ENCODE measurements at regions not wholly inside any gene's neighbourhood (a gene's known extent, or its start where the extent isn't known, plus 50 kb on each side); places are given as distances from the start of the nearest gene placed in this dataset.

DNA sequence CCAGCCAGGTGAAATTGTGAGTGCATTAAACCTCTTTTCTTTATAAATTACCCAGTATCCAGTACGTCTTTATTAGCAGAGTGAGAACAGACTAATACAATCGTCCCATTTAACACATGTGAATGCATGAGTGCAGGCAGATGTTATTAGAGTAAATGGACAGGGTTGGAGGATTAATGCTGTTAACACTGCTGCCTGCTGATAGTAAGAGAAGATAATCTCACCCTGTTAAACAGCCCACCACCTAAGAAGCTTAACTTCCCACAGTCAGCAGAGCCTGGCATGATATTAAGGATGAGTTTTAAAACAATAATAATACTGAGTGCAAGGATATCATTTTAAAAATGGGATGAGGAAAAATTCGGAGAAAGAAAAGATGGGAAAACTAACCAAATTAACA, 181.4 kb upstream of the LHX8 start:
- TF ChIP-seq, protein P1, sequence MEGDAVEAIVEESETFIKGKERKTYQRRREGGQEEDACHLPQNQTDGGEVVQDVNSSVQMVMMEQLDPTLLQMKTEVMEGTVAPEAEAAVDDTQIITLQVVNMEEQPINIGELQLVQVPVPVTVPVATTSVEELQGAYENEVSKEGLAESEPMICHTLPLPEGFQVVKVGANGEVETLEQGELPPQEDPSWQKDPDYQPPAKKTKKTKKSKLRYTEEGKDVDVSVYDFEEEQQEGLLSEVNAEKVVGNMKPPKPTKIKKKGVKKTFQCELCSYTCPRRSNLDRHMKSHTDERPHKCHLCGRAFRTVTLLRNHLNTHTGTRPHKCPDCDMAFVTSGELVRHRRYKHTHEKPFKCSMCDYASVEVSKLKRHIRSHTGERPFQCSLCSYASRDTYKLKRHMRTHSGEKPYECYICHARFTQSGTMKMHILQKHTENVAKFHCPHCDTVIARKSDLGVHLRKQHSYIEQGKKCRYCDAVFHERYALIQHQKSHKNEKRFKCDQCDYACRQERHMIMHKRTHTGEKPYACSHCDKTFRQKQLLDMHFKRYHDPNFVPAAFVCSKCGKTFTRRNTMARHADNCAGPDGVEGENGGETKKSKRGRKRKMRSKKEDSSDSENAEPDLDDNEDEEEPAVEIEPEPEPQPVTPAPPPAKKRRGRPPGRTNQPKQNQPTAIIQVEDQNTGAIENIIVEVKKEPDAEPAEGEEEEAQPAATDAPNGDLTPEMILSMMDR (IDR thresholded peaks at IDR 0.05), result no peak
- no peaks in the 10 kb centered on the region for H3K27me3 Mint-ChIP-seq
- H3K4me3 ChIP-seq (ENCODE audit: low read length), result no peak overlapping the region
- H3K36me3 Mint-ChIP-seq (ENCODE audit: low read depth), result no peaks in the 10 kb centered on the region
- no peak overlapping the region for H3K27ac Mint-ChIP-seq
- intact Hi-C loops (cut with DNase I, micrococcal nuclease), result no loop called here
- H3K9me3 ChIP-seq (ENCODE audit: control insufficient read depth in 1 of 2, insufficient read depth in 1 of 2, low read length in 2 of 2), result peaks cover 0 to 7% of the 10 kb centered on the region in 2 experiments
- peaks cover 12% of the 10 kb centered on the region for H3K9me3 Mint-ChIP-seq
- no peaks in the 10 kb centered on the region for H3K27me3 ChIP-seq (ENCODE audit: control insufficient read depth in 1 of 2, insufficient read depth in 2 of 2, low read length in 2 of 2)
- no peaks in the 10 kb centered on the region for H3K4me1 Mint-ChIP-seq (ENCODE audit: low read depth)
- CTCF ChIA-PET, result interaction anchor here (1.2 kb wide), 1 partner anchor 17 kb away, joined by 3 read pairs; no protein-coding TSS in a partner anchor
- no peaks in the 10 kb centered on the region for H3K4me1 ChIP-seq (ENCODE audit: insufficient read depth, low read length)
- DNase-seq, result no peak
- POLR2A ChIA-PET, result no interaction called here
- H3K27ac ChIP-seq (ENCODE audit: low read depth in 1 of 2, low read length in 2 of 2), result no peak overlapping the region
- ATAC-seq (ENCODE audit: poor library complexity), result no peak
- no peaks in the 10 kb centered on the region for H3K36me3 ChIP-seq (ENCODE audit: insufficient read depth, low read length)
- no peak overlapping the region for H3K4me3 Mint-ChIP-seq

- peaks cover 7% of the 10 kb centered on the region for H3K9me3 Mint-ChIP-seq
- no peaks in the 10 kb centered on the region for H3K27me3 Mint-ChIP-seq
- no peaks in the 10 kb centered on the region for H3K36me3 Mint-ChIP-seq (ENCODE audit: low read depth)
- H3K4me3 Mint-ChIP-seq, result no peak overlapping the region
- no peak overlapping the region for H3K4me3 ChIP-seq (ENCODE audit: low read length)
- ATAC-seq (ENCODE audit: poor library complexity) (no peak), DNase-seq (no peak)
- no peaks in the 10 kb centered on the region for H3K27me3 ChIP-seq (ENCODE audit: control insufficient read depth in 1 of 2, insufficient read depth in 2 of 2, low read length in 2 of 2)
- ChIA-PET POLR2A (no interaction called here), CTCF (interaction anchor here (1.2 kb wide), 1 partner anchor 16 kb away, joined by 3 read pairs; no protein-coding TSS in a partner anchor)
- H3K27ac ChIP-seq (ENCODE audit: low read depth in 1 of 2, low read length in 2 of 2), result no peak overlapping the region
- no peaks in the 10 kb centered on the region for H3K4me1 ChIP-seq (ENCODE audit: insufficient read depth, low read length)
- no peaks in the 10 kb centered on the region for H3K36me3 ChIP-seq (ENCODE audit: insufficient read depth, low read length)
- H3K9me3 ChIP-seq (ENCODE audit: control insufficient read depth in 1 of 2, insufficient read depth in 1 of 2, low read length in 2 of 2), result peaks cover 0 to 7% of the 10 kb centered on the region in 2 experiments
- no peak overlapping the region for H3K27ac Mint-ChIP-seq
- TF ChIP-seq, protein P1 (IDR thresholded peaks at IDR 0.05), result no peak
- no peaks in the 10 kb centered on the region for H3K4me1 Mint-ChIP-seq (ENCODE audit: low read depth)
- intact Hi-C loops (cut with DNase I, micrococcal nuclease), result no loop called here
Measured at GRCh38 chr1:74953622-74954021, 180.6 kb upstream of the LHX8 start.

DNA sequence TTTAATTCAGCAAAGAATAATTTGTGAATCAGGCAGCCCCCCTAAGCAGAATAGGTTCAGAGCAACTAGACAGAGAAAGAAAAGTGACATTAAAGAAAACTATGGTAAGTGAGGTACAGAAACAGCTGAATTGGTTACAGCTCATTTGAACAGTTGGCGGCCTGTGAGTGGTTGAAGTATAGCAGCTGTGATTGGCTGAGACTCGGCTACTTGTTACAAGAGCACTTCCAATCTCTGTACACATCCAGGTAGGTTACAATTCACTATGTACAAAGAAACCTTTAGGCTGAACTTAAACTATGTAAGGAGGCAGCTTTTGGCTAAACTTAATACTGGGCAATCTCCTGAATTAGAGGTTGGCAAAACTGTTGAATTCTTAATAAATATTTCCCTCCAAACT, 171.1 kb upstream of the LHX8 start:
- no peaks in the 10 kb centered on the region for H3K9me3 Mint-ChIP-seq
- ChIA-PET POLR2A (no interaction called here), CTCF (no interaction called here)
- H3K4me1 Mint-ChIP-seq (ENCODE audit: low read depth), result no peaks in the 10 kb centered on the region
- no peak overlapping the region for H3K4me3 Mint-ChIP-seq
- no peaks in the 10 kb centered on the region for H3K27me3 Mint-ChIP-seq
- intact Hi-C loops (cut with DNase I, micrococcal nuclease), result no loop called here
- H3K27ac ChIP-seq (ENCODE audit: low read depth in 1 of 2, low read length in 2 of 2), result no peak overlapping the region
- H3K4me3 ChIP-seq (ENCODE audit: low read length), result no peak overlapping the region
- H3K27me3 ChIP-seq (ENCODE audit: control insufficient read depth in 1 of 2, insufficient read depth in 2 of 2, low read length in 2 of 2), result no peaks in the 10 kb centered on the region
- DNase-seq (no peak), ATAC-seq (ENCODE audit: poor library complexity) (no peak)
- TF ChIP-seq, protein P1 (IDR thresholded peaks at IDR 0.05), result no peak
- H3K27ac Mint-ChIP-seq, result no peak overlapping the region
- H3K4me1 ChIP-seq (ENCODE audit: insufficient read depth, low read length), result no peaks in the 10 kb centered on the region
- peaks cover 0 to 3% of the 10 kb centered on the region in 2 experiments for H3K9me3 ChIP-seq (ENCODE audit: control insufficient read depth in 1 of 2, insufficient read depth in 1 of 2, low read length in 2 of 2)
- no peaks in the 10 kb centered on the region for H3K36me3 ChIP-seq (ENCODE audit: insufficient read depth, low read length)
- no peaks in the 10 kb centered on the region for H3K36me3 Mint-ChIP-seq (ENCODE audit: low read depth)
